HG02588 (cell line): ENCODE measurements at regions not wholly inside any gene's neighbourhood (a gene's known extent, or its start where the extent isn't known, plus 50 kb on each side); places are given as distances from the start of the nearest gene placed in this dataset.

ENCODE experiments used
- ATAC-seq: cut with Tn5 transposase; IDR thresholded peaks from one replicate; pipeline ENCODE4 v1.9.1; 2021; ENCODE audit warnings: mild to moderate bottlenecking, moderate library complexity; ENCODE audit not compliant: unreplicated experiment

DNA sequence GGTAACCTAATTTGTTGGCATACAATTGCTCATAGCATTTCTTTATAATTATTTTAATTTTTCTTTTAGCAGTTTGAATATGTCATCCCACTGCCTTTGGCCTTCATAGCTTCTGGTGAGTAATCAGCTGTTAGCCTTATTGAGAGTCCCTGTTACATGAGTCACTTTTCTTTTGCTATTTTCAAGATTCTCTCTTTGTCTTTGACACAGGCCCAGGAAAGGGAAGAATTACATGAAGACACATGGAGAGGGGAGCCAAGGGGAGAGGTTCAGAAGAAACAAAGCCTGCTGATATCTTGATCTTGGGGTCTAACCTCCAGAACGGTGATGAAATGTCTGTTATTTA is 418.2 kb downstream of the METTL15 start:
- no peak for ATAC-seq

GRCh38 chr11:28525636-28526405 is 417.6 kb downstream of the METTL15 start:
- no peak for ATAC-seq

GRCh38 chr11:28524098-28524497 is 415.9 kb downstream of the METTL15 start:
- no peak for ATAC-seq

- no peak for ATAC-seq
These were observed 412.9 kb downstream of the METTL15 start for GRCh38 chr11:28521075-28521474.

- ATAC-seq: no peak
These were observed 412.1 kb downstream of the METTL15 start for GRCh38 chr11:28520291-28520690.

DNA sequence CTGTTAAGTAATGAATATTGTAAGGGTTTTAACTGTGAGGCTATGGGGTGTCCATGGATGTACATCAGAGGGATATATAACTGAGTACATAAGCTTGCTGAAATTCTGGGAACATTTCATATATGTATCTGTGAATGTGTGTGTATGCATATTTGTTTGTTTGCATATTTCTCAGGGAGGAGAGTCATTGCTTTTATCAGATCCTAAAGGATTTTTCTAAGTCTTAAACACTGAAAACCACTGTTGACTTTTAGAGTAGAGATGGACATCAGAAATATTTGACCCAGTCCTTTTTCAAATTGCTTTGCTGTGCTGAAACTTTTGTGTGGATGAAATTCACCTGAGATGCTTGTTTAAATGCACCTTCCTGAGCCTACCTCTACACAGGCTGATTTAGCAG is 410.6 kb downstream of the METTL15 start:
- ATAC-seq: no peak

DNA sequence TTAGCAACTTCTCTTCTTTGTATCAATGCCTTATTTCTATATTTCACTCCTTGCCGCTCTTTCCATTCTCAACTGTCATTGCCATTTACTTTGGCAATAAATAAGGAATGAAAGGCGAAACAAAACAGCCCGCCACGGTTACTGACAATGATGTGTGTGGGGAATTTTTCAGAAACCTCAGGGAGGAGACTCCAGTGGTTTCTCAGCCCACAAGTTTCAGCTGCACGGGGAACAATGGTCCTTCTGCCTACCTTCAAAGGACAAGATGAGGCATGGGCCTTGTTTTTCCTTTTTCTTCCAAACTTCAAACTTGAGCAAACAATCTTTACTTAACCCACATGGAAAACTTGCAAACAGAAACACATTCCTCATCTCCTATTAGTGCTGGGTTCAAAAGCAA is 409.4 kb downstream of the METTL15 start:
- ATAC-seq: no peak

- no peak for ATAC-seq
These were observed 406.2 kb downstream of the METTL15 start for GRCh38 chr11:28514391-28514790.

DNA sequence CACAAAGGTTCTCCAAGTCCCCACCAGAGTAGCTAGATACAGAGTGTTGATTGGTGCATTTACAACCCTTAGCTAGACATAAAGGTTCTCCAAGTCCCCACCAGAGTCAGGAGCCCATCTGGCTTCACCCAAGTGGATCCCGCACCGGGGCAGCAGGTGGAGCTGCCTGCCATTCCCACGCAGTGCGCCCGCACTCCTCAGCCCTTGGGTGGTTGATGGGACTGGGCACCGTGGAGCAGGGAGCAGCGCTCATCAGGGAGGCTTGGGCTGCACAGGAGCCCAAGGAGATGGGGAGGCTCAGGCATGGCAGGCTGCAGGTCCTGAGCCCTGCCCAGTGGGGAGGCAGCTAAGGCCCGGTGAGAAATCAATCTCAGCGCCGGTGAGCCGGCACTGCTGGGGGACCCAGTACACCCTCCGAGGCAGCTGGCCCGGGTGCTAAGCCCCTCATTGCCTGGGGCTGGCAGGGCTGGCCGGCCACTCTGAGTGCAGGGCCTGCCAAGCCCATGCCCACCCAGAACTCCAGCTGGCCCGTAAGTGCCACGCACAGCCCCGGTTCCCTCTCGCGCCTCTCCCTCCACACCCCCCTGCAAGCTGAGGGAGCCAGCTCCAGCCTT is 404.1 kb downstream of the METTL15 start:
- no peak for ATAC-seq

GRCh38 chr11:28505232-28505631 is 397.0 kb downstream of the METTL15 start:
- no peak for ATAC-seq

GRCh38 chr11:28504555-28505110 is 396.4 kb downstream of the METTL15 start:
- no peak for ATAC-seq

DNA sequence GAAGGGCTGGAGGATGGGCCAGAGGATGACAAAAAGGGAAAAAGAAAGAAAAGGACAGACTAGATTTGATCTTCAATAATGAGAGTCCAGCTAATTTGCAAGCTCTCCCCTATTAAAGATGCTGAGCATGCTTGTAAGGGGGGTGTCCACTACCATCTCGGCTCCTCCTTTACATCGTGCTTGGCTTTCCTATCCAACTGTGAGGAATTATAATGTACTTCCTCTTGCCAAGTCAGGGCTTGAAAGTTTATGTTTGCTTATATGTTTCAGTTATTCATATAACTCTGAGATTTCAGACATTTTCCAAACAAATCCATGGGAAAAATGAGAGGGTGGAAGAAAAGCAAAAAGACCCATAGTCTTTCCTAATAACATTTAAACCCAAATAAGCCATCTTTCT is 387.1 kb downstream of the METTL15 start:
- no peak for ATAC-seq

DNA sequence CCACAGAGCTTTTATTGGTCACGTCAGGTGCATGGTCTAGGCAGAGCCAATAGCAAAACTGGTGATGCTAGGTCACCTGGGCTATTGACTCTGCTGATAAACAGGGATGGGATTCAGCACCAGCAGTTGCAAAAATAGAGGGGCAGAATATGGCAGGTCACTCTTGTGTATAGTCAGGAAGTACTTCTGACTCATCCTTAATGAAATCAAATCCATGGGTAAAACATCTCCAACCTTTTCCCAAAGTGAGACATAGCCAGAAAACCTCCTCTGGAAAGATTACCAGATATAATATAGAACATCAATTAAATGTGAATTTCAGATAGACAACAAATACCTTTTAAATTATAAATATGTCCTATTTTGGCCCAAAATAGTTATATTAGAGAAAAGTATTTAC is 383.2 kb downstream of the METTL15 start:
- no peak for ATAC-seq

- ATAC-seq: no peak
These were observed 382.7 kb downstream of the METTL15 start for GRCh38 chr11:28490773-28491382.

DNA sequence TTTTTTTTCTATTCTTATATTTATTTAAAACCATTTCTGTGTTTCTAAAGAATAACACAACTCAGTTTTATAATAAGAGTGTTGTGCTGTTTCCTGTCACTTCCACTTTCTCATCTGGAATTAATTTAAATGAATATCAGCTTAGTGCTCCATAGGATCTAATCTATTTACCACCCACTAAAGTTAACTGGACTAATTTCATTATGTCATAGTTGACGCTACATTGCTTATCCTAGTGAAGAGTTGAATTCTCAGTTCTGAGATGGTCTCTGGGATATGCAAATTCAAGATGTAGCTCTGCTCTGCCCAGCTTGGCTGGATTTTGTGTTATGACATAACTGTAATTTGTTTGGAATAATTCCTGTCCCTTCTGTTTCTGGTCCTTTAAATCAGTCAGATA is 380.1 kb downstream of the METTL15 start:
- ATAC-seq: no peak

- ATAC-seq: no peak
These were observed 375.1 kb downstream of the METTL15 start for GRCh38 chr11:28483072-28483867.

DNA sequence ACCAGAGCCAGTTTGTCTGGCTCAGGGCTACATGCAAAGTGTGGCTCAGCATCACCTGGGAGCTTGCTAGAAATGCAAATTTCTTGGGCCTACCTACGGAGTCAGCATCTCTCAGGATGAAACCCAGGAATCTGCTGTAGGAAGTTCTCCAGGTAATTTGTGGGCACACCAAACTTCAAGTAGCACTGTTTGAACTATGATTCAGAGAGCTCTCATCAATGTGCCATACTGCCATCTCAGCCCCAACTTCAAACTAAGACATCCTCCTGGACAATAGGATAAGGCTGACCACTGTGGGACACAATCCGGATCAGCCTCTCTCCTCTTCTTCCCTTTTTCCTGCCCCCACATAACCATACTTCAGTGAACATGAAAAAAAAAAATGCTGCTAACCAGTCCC is 374.5 kb downstream of the METTL15 start:
- ATAC-seq: no peak

DNA sequence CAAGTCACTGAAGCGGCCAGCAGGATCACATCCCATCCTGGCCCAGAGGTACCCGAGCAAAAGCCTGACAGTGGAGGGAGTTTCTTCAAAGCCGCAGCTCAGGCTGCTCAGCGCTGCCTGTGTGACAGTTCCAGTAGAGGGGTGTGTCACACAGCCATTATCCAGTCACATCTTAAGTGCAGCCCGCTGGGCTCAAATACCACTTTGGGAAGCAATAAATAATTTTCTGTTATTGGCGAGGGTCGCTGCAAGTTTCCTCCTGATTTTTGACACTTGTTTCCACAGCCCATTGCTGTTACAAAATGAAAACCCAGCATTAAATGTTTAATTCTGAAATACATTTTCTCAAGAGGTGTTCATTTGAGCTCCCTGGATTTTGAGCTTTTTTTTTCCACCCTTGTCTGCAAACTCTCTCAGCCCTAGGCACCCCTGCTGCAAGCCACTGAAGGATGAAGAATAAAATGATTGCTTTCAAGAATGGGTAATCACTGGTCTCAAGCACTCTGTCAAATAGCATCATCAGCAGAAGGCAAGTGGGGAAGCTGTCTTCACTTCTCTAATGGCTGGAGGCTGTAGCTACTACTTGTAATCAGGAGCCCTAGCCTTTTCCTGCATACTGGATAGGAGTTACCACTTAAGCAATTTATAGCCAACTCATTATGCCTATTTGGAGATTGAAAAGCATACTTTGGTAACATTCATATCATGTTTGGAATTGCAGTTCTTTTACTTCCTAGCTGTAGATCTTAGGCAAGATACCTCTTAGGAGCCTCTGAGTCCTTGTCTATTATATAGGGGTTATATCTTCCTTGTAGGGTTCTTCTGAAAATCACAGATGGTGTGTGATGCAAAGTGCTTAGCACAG is 373.7 kb downstream of the METTL15 start:
- ATAC-seq: no peak

GRCh38 chr11:28480406-28480805 is 372.2 kb downstream of the METTL15 start:
- no peak for ATAC-seq

GRCh38 chr11:28476864-28477263 is 368.7 kb downstream of the METTL15 start:
- ATAC-seq: no peak
